Vagina (tissue), 2 donors: ENCODE measurements at regions not wholly inside any gene's neighbourhood (a gene's known extent, or its start where the extent isn't known, plus 50 kb on each side); places are given as distances from the start of the nearest gene placed in this dataset.

Experiments
- DNase-seq, 2 donors: peaks; one replicate each; pipeline ENCODE4 v3.0.0-alpha.2; 2017; ENCODE audit errors: extremely low spot score in 2 of 2
- H3K27ac ChIP-seq: fragments of 200-600 bp; sonication (generic); one replicate; pipeline ENCODE4 v1.5.1; 2019
- H3K27me3 ChIP-seq: fragments of 200-600 bp; sonication (generic); one replicate; pipeline ENCODE4 v1.5.1; 2019
- H3K36me3 ChIP-seq, 2 donors: fragments of 200-600 bp; sonication (generic); one replicate each; pipeline ENCODE4 v1.5.1; 2017 to 2019
- H3K4me1 ChIP-seq: fragments of 200-600 bp; sonication (generic); one replicate; pipeline ENCODE4 v1.5.1; 2019
- H3K4me3 ChIP-seq, 2 donors: fragments of 200-600 bp; sonication (generic); 1 replicate in 1 of 2; 2 replicates in 1 of 2; pipeline ENCODE4 v1.5.1; 2016 to 2019
- H3K9me3 ChIP-seq: fragments of 200-600 bp; sonication (generic); one replicate; pipeline ENCODE4 v1.5.1; 2019
- CTCF ChIP-seq, 3 experiments: fragments of 450-650 bp in 2 of 3; fragments of 200-600 bp in 1 of 3; sonication (generic) in 1 of 3; IDR thresholded peaks; one replicate each; pipeline ENCODE4 v1.5.1; 2017 to 2019; ENCODE audit warnings: antibody characterized with exemption in 3 of 3, mild to moderate bottlenecking in 2 of 3, moderate library complexity in 2 of 3
- POLR2A ChIP-seq, 2 donors: fragments of 450-650 bp; IDR thresholded peaks; one replicate each; pipeline ENCODE4 v1.6.1; 2017; ENCODE audit warnings: antibody characterized with exemption in 2 of 2, mild to moderate bottlenecking in 2 of 2, moderate library complexity in 2 of 2
- POLR2AphosphoS5 ChIP-seq, 2 donors: sonication (generic); formaldehyde crosslinking; IDR thresholded peaks; one replicate each; pipeline ENCODE4 v1.9.0; 2017; ENCODE audit warnings: antibody characterized with exemption in 2 of 2, mild to moderate bottlenecking in 2 of 2, low read depth in 1 of 2; ENCODE audit not compliant: insufficient read depth in 1 of 2
- intact Hi-C: fragments of 100-400 bp; cut with DNase I; formaldehyde crosslinking; loops from one replicate; pipeline ENCODE4 v1.15.1; 2023

GRCh38 chr9:126093771-126094170 lies 232.9 kb upstream of the MVB12B start:
- no peaks in the 10 kb centered on the region for H3K9me3 ChIP-seq
- no peaks in the 10 kb centered on the region for H3K36me3 ChIP-seq
- no peaks in the 10 kb centered on the region for H3K27me3 ChIP-seq
- DNase-seq: no peak
- TF ChIP-seq CTCF (IDR thresholded peaks at IDR 0.05): no peak
- TF ChIP-seq POLR2AphosphoS5 (IDR thresholded peaks at IDR 0.05; ENCODE audit: insufficient read depth in 1 of 2, low read depth in 1 of 2): no peak
- no peak for TF ChIP-seq POLR2A (IDR thresholded peaks at IDR 0.05)
- H3K4me3 ChIP-seq: no peak overlapping the region
- no peaks in the 10 kb centered on the region for H3K4me1 ChIP-seq
- intact Hi-C loops: no loop called here
- no peak overlapping the region for H3K27ac ChIP-seq

- no peaks in the 10 kb centered on the region for H3K36me3 ChIP-seq
- TF ChIP-seq CTCF (IDR thresholded peaks at IDR 0.05) (no peak), POLR2AphosphoS5 (IDR thresholded peaks at IDR 0.05; ENCODE audit: insufficient read depth in 1 of 2, low read depth in 1 of 2) (no peak), POLR2A (IDR thresholded peaks at IDR 0.05) (no peak)
- H3K9me3 ChIP-seq: no peaks in the 10 kb centered on the region
- DNase-seq: no peak
- no peak overlapping the region for H3K27ac ChIP-seq
- no peak overlapping the region for H3K4me3 ChIP-seq
- H3K4me1 ChIP-seq: no peaks in the 10 kb centered on the region
- intact Hi-C loops: no loop called here
- no peaks in the 10 kb centered on the region for H3K27me3 ChIP-seq
These were observed 231.0 kb upstream of the MVB12B start for GRCh38 chr9:126095546-126096190.

- H3K9me3 ChIP-seq: no peaks in the 10 kb centered on the region
- H3K36me3 ChIP-seq: no peaks in the 10 kb centered on the region
- intact Hi-C loops: no loop called here
- H3K4me3 ChIP-seq: no peak overlapping the region
- no peaks in the 10 kb centered on the region for H3K4me1 ChIP-seq
- no peaks in the 10 kb centered on the region for H3K27me3 ChIP-seq
- H3K27ac ChIP-seq: no peak overlapping the region
- TF ChIP-seq POLR2A (IDR thresholded peaks at IDR 0.05) (no peak), POLR2AphosphoS5 (IDR thresholded peaks at IDR 0.05; ENCODE audit: insufficient read depth in 1 of 2, low read depth in 1 of 2) (no peak), CTCF (IDR thresholded peaks at IDR 0.05) (no peak)
- DNase-seq: no peak
These were observed 230.3 kb upstream of the MVB12B start for GRCh38 chr9:126096340-126096739.

- Histone ChIP-seq H3K4me3 (no peak overlapping the region), H3K9me3 (no peaks in the 10 kb centered on the region), H3K27me3 (no peaks in the 10 kb centered on the region), H3K27ac (no peak overlapping the region), H3K4me1 (no peaks in the 10 kb centered on the region), H3K36me3 (no peaks in the 10 kb centered on the region)
- no peak for DNase-seq
- intact Hi-C loops: no loop called here
- TF ChIP-seq POLR2AphosphoS5 (IDR thresholded peaks at IDR 0.05; ENCODE audit: insufficient read depth in 1 of 2, low read depth in 1 of 2): no peak
- TF ChIP-seq POLR2A (IDR thresholded peaks at IDR 0.05): no peak
- no peak for TF ChIP-seq CTCF (IDR thresholded peaks at IDR 0.05)
These were observed 228.9 kb upstream of the MVB12B start for GRCh38 chr9:126097679-126098078.

- intact Hi-C loops: no loop called here
- H3K27ac ChIP-seq: no peak overlapping the region
- TF ChIP-seq POLR2AphosphoS5 (IDR thresholded peaks at IDR 0.05; ENCODE audit: insufficient read depth in 1 of 2, low read depth in 1 of 2) (no peak), CTCF (IDR thresholded peaks at IDR 0.05) (no peak), POLR2A (IDR thresholded peaks at IDR 0.05) (no peak)
- no peaks in the 10 kb centered on the region for H3K36me3 ChIP-seq
- no peaks in the 10 kb centered on the region for H3K4me1 ChIP-seq
- no peak for DNase-seq
- no peaks in the 10 kb centered on the region for H3K9me3 ChIP-seq
- H3K4me3 ChIP-seq: no peak overlapping the region
- H3K27me3 ChIP-seq: no peaks in the 10 kb centered on the region
These were observed 220.2 kb upstream of the MVB12B start for GRCh38 chr9:126106404-126106803.
